DND-41 (cell line): ENCODE measurements at regions not wholly inside any gene's neighbourhood (a gene's known extent, or its start where the extent isn't known, plus 50 kb on each side); places are given as distances from the start of the nearest gene placed in this dataset.

Source experiments
- ATAC-seq: fragments of 200-7000 bp; cut with Tn5 transposase; 3 replicates; pipeline ENCODE4 v1.9.1; 2021; ENCODE audit warnings: low read depth; ENCODE audit not compliant: insufficient read depth
- DNase-seq: peaks from one replicate; pipeline ENCODE4 v3.0.0-alpha.2; 2020
- H2AFZ ChIP-seq: 2 replicates; pipeline ENCODE4 v1.6.0; 2012; ENCODE audit warnings: low read depth, low read length
- H3K27ac ChIP-seq: 2 replicates; pipeline ENCODE4 v1.5.1; 2012; ENCODE audit warnings: low read length, inconsistent platforms
- H3K27me3 ChIP-seq: fragments of 200-600 bp; sonication (generic); 2 replicates; pipeline ENCODE4 v1.6.0; 2012; ENCODE audit warnings: low read length, mild to moderate bottlenecking, inconsistent platforms; ENCODE audit not compliant: insufficient read depth, poor library complexity
- H3K36me3 ChIP-seq: 2 replicates; pipeline ENCODE4 v1.5.1; 2012; ENCODE audit warnings: low read length, inconsistent platforms; ENCODE audit not compliant: insufficient read depth
- H3K4me1 ChIP-seq: 2 replicates; pipeline ENCODE4 v1.5.1; 2012; ENCODE audit warnings: mild to moderate bottlenecking, low read length; ENCODE audit not compliant: insufficient read depth
- H3K4me2 ChIP-seq: 2 replicates; pipeline ENCODE4 v1.6.0; 2012; ENCODE audit warnings: mild to moderate bottlenecking, moderate library complexity, low read length, inconsistent platforms; ENCODE audit not compliant: insufficient read depth
- H3K4me3 ChIP-seq, 2 experiments: fragments of 200-600 bp in 1 of 2; shearing (Covaris generic) in 1 of 2; 2 replicates each; pipeline ENCODE4 v1.5.1; 2012 to 2016; ENCODE audit warnings: inconsistent platforms in 2 of 2, low read length in 2 of 2, mild to moderate bottlenecking in 2 of 2, low read depth in 1 of 2, moderate library complexity in 1 of 2
- H3K79me2 ChIP-seq: 2 replicates; pipeline ENCODE4 v1.6.0; 2012; ENCODE audit warnings: low read length, inconsistent platforms; ENCODE audit not compliant: insufficient read depth
- H3K9ac ChIP-seq: 2 replicates; pipeline ENCODE4 v1.6.0; 2012; ENCODE audit warnings: low read depth, mild to moderate bottlenecking, inconsistent platforms, low read length, moderate library complexity
- H3K9me3 ChIP-seq: 2 replicates; pipeline ENCODE4 v1.5.1; 2012; ENCODE audit warnings: low read length, moderate library complexity, mild to moderate bottlenecking, inconsistent platforms; ENCODE audit not compliant: insufficient read depth, severe bottlenecking
- H4K20me1 ChIP-seq: 2 replicates; pipeline ENCODE4 v1.6.0; 2012; ENCODE audit warnings: low read length; ENCODE audit not compliant: insufficient read depth
- CTCF ChIP-seq: IDR thresholded peaks from 2 replicates; pipeline ENCODE4 v1.5.1; 2012; ENCODE audit warnings: borderline replicate concordance, low read length, moderate library complexity, mild to moderate bottlenecking; ENCODE audit not compliant: poor library complexity, severe bottlenecking; ENCODE audit errors: extremely low read depth
- EZH2 ChIP-seq: IDR thresholded peaks from 3 replicates; pipeline ENCODE4 v1.6.1; 2012; ENCODE audit warnings: borderline replicate concordance, low read depth, mild to moderate bottlenecking, moderate library complexity, low read length, inconsistent platforms; ENCODE audit not compliant: severe bottlenecking

DNA sequence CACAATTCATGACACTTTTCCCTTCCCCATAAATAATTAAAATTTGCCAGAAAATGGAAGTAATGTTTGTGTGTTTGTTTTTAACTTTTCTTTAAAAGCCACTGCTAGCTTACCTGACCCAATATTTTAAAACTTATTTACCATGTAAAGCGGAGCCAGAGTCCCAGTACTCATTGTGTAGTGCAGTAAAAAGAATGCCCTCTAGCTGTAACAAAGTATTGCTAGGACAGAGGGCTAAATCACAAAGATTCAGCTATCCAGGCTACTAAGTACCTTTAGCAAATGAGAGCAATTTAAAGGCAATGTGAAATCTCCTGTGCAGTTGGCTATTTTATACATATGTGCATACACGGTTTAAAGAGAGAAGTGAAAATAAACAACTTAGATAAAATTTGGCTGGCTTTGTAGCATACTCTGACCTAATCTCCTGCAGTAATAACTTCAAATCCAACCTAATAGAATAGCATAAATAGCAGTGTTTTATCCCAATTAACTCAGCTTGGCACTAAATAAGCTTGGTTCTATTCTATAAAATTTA lies 997.4 kb upstream of the PIK3C3 start:
- Histone ChIP-seq H3K4me3 (no peak overlapping the region), H4K20me1 (no peaks in the 10 kb centered on the region), H3K9me3 (no peaks in the 10 kb centered on the region), H3K79me2 (no peaks in the 10 kb centered on the region), H3K27ac (no peak overlapping the region), H3K27me3 (no peaks in the 10 kb centered on the region), H3K4me2 (no peak overlapping the region), H3K9ac (no peak overlapping the region), H3K36me3 (no peaks in the 10 kb centered on the region), H2AFZ (no peak overlapping the region), H3K4me1 (no peaks in the 10 kb centered on the region)
- ATAC-seq, result no peak
- no peak for TF ChIP-seq EZH2
- no peak for TF ChIP-seq CTCF
- no peak for DNase-seq

DNA sequence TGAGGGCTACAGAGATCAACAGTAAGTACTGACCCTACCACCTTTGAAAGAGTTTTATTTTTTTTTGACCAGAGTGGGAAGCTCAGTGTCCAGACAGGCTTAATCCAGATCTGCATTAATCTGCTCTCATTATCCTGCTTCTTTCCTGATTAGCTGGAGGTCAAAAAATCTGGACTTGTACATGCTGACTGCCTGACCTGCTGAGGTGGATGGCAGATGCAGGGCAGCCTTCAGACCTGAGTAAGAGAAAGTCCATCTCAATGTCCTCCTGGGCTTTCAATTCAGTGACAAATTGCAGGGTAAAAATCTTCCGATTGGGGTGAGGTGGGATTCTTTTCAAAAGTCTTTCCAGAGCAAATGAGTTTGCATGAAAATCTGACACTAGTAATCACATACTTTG lies 998.8 kb upstream of the PIK3C3 start:
- no peak overlapping the region for H3K9ac ChIP-seq
- no peaks in the 10 kb centered on the region for H4K20me1 ChIP-seq
- no peaks in the 10 kb centered on the region for H3K79me2 ChIP-seq
- H3K27me3 ChIP-seq, result no peaks in the 10 kb centered on the region
- no peak overlapping the region for H3K4me2 ChIP-seq
- H3K4me1 ChIP-seq, result no peaks in the 10 kb centered on the region
- no peaks in the 10 kb centered on the region for H3K36me3 ChIP-seq
- TF ChIP-seq CTCF, result no peak
- no peak for TF ChIP-seq EZH2
- H3K4me3 ChIP-seq, result no peak overlapping the region
- H3K9me3 ChIP-seq, result no peaks in the 10 kb centered on the region
- no peak overlapping the region for H2AFZ ChIP-seq
- ATAC-seq (no peak), DNase-seq (no peak)
- H3K27ac ChIP-seq, result no peak overlapping the region

DNA sequence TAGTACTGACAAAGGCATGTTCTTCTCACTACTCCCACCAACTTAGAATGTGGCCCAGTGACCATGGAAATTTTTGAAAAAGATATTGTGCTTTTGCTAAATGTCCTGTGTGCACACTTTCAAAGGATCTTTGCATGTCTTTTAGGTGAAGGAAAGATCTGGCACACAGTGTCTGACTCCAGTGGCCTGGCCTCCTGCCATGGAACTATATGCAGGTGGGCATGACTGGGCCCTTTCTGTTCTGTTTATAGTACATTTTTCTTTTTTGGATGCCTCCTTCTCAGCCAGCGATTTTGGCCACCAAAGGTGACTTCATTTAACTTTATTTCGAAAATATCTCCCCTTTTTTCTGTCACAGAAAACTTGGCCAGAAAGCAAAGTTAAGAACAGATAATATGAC lies 999.7 kb upstream of the PIK3C3 start:
- Histone ChIP-seq H2AFZ (no peak overlapping the region), H3K27ac (no peak overlapping the region), H3K4me3 (no peak overlapping the region), H3K9ac (no peak overlapping the region), H3K4me1 (no peaks in the 10 kb centered on the region), H3K4me2 (no peak overlapping the region), H3K79me2 (no peaks in the 10 kb centered on the region), H3K36me3 (no peaks in the 10 kb centered on the region), H4K20me1 (no peaks in the 10 kb centered on the region), H3K27me3 (no peaks in the 10 kb centered on the region), H3K9me3 (no peaks in the 10 kb centered on the region)
- ATAC-seq (no peak), DNase-seq (no peak)
- TF ChIP-seq EZH2 (no peak), CTCF (no peak)
